HepG2 (cell line): ENCODE measurements at regions not wholly inside any gene's neighbourhood (a gene's known extent, or its start where the extent isn't known, plus 50 kb on each side); places are given as distances from the start of the nearest gene placed in this dataset.
A peak's percentile ranks its signal among the peaks of the same experiment; 100 is the strongest.

Experiments used
- PAX8 ChIP-seq: sonication (generic); formaldehyde crosslinking; IDR thresholded peaks from 2 replicates; pipeline ENCODE4 v1.8.0; 2022; ENCODE audit warnings: mild to moderate bottlenecking, missing genetic modification reagents, borderline replicate concordance
- TAF1 ChIP-seq: sonication (generic); formaldehyde crosslinking; IDR thresholded peaks from 2 replicates; pipeline ENCODE4 v1.4.0; 2020; ENCODE audit warnings: missing genetic modification reagents
- TRIM24 ChIP-seq: sonication (generic); formaldehyde crosslinking; IDR thresholded peaks from 2 replicates; pipeline ENCODE4 v1.8.0; 2022; ENCODE audit warnings: mild to moderate bottlenecking, missing genetic modification reagents
- U2AF2 ChIP-seq: fragments of 200-400 bp; formaldehyde crosslinking; IDR thresholded peaks from 2 replicates; pipeline ENCODE4 v1.6.1; 2017; ENCODE audit warnings: low read depth, mild to moderate bottlenecking, low read length
- YY1 ChIP-seq: IDR thresholded peaks from 2 replicates; pipeline ENCODE4 v1.6.1; 2011; ENCODE audit warnings: low read length, low read depth, moderate library complexity, mild to moderate bottlenecking; ENCODE audit not compliant: insufficient read depth, insufficient replicate concordance
- ZFP41 ChIP-seq: sonication (generic); formaldehyde crosslinking; IDR thresholded peaks from 2 replicates; pipeline ENCODE4 v1.4.0; 2020; ENCODE audit warnings: mild to moderate bottlenecking, missing genetic modification reagents, borderline replicate concordance
- ZNF12 ChIP-seq: sonication (generic); formaldehyde crosslinking; IDR thresholded peaks from 2 replicates; pipeline ENCODE4 v1.5.0; 2020; ENCODE audit warnings: missing genetic modification reagents
- ZNF205 ChIP-seq: IDR thresholded peaks from 2 replicates; pipeline ENCODE4 v1.6.1; 2018; ENCODE audit warnings: missing biosample characterization, missing genetic modification reagents
- ZNF549 ChIP-seq: sonication (generic); formaldehyde crosslinking; IDR thresholded peaks from 2 replicates; pipeline ENCODE4 v1.5.0; 2020; ENCODE audit warnings: missing genetic modification reagents
- ZNF652 ChIP-seq: IDR thresholded peaks from 2 replicates; pipeline ENCODE4 v1.6.1; 2016; ENCODE audit warnings: low read depth, borderline replicate concordance
- TF ChIP-seq, protein P1 (sequence below): sonication (generic); formaldehyde crosslinking; IDR thresholded peaks from 2 replicates; pipeline ENCODE4 v1.4.0; 2020; ENCODE audit warnings: mild to moderate bottlenecking, missing genetic modification reagents
- TF ChIP-seq, protein P2 (sequence below): sonication (generic); formaldehyde crosslinking; IDR thresholded peaks from 2 replicates; pipeline ENCODE4 v1.4.0; 2020; ENCODE audit warnings: missing genetic modification reagents
- TF ChIP-seq, protein P3 (sequence below): sonication (generic); formaldehyde crosslinking; IDR thresholded peaks from 2 replicates; pipeline ENCODE4 v1.4.0; 2020; ENCODE audit warnings: low read depth, mild to moderate bottlenecking, missing genetic modification reagents
- TF ChIP-seq, protein P4 (sequence below): sonication (generic); formaldehyde crosslinking; conservative IDR thresholded peaks from 2 replicates; pipeline ENCODE4 v1.4.0; 2020; ENCODE audit warnings: missing genetic modification reagents
- TF ChIP-seq, protein P5 (sequence below): sonication (generic); formaldehyde crosslinking; IDR thresholded peaks from 2 replicates; pipeline ENCODE4 v1.5.1; 2020; ENCODE audit warnings: mild to moderate bottlenecking, missing genetic modification reagents

DNA sequence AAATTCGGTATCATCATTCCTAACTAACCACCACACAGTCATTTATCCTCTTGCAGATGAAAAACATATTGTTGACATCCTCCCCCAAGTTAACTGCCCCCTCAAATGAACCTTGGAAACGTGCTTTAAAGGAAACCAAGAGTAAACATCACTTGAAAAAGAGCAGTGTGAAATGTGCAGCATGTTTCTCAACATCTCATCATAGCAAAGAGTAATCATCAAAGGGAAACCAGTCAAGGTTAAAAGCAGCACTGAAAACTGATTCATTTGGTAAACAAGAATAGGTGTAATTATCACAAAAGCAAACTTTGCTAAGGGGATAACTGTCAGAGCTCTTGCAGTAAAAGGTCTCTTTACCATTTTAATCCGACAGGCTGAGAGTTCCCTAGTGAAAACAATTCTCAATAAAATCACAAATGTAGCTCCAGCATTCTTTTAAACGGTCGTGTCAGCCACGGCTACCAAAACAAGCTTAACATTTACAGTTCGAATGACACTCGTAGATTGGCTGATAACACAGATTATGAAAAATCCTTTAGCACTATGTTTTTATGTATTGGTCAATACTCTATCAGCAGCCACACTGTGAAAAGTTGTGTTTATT, 461.0 kb downstream of the GBE1 start (continued):
- TF ChIP-seq, protein P1, sequence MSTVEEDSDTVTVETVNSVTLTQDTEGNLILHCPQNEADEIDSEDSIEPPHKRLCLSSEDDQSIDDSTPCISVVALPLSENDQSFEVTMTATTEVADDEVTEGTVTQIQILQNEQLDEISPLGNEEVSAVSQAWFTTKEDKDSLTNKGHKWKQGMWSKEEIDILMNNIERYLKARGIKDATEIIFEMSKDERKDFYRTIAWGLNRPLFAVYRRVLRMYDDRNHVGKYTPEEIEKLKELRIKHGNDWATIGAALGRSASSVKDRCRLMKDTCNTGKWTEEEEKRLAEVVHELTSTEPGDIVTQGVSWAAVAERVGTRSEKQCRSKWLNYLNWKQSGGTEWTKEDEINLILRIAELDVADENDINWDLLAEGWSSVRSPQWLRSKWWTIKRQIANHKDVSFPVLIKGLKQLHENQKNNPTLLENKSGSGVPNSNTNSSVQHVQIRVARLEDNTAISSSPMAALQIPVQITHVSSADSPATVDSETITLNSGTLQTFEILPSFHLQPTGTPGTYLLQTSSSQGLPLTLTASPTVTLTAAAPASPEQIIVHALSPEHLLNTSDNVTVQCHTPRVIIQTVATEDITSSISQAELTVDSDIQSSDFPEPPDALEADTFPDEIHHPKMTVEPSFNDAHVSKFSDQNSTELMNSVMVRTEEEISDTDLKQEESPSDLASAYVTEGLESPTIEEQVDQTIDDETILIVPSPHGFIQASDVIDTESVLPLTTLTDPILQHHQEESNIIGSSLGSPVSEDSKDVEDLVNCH (CRISPR knock-in tag), result 0 out of 2 replicates have a peak, but pooled peaks have one; percentile 56
- TF ChIP-seq, protein P2, sequence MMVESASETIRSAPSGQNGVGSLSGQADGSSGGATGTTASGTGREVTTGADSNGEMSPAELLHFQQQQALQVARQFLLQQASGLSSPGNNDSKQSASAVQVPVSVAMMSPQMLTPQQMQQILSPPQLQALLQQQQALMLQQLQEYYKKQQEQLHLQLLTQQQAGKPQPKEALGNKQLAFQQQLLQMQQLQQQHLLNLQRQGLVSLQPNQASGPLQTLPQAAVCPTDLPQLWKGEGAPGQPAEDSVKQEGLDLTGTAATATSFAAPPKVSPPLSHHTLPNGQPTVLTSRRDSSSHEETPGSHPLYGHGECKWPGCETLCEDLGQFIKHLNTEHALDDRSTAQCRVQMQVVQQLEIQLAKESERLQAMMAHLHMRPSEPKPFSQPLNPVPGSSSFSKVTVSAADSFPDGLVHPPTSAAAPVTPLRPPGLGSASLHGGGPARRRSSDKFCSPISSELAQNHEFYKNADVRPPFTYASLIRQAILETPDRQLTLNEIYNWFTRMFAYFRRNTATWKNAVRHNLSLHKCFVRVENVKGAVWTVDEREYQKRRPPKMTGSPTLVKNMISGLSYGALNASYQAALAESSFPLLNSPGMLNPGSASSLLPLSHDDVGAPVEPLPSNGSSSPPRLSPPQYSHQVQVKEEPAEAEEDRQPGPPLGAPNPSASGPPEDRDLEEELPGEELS, result peak; percentile 99
- no peak for TF ChIP-seq PAX8 (CRISPR knock-in tag)
- no peak for TF ChIP-seq TAF1
- TF ChIP-seq ZNF549 (CRISPR knock-in tag), result no peak
- peak; percentile 76 for TF ChIP-seq TRIM24
- TF ChIP-seq, protein P3, sequence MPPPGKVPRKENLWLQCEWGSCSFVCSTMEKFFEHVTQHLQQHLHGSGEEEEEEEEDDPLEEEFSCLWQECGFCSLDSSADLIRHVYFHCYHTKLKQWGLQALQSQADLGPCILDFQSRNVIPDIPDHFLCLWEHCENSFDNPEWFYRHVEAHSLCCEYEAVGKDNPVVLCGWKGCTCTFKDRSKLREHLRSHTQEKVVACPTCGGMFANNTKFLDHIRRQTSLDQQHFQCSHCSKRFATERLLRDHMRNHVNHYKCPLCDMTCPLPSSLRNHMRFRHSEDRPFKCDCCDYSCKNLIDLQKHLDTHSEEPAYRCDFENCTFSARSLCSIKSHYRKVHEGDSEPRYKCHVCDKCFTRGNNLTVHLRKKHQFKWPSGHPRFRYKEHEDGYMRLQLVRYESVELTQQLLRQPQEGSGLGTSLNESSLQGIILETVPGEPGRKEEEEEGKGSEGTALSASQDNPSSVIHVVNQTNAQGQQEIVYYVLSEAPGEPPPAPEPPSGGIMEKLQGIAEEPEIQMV (CRISPR knock-in tag), result no peak
- TF ChIP-seq, protein P4, sequence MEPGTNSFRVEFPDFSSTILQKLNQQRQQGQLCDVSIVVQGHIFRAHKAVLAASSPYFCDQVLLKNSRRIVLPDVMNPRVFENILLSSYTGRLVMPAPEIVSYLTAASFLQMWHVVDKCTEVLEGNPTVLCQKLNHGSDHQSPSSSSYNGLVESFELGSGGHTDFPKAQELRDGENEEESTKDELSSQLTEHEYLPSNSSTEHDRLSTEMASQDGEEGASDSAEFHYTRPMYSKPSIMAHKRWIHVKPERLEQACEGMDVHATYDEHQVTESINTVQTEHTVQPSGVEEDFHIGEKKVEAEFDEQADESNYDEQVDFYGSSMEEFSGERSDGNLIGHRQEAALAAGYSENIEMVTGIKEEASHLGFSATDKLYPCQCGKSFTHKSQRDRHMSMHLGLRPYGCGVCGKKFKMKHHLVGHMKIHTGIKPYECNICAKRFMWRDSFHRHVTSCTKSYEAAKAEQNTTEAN (CRISPR knock-in tag), result peak; percentile 86
- TF ChIP-seq U2AF2, result no peak
- peak; percentile 93 for TF ChIP-seq ZNF205
- TF ChIP-seq ZNF12 (CRISPR knock-in tag), result peak; percentile 69; the same call in 1 of the 2 replicates
- TF ChIP-seq ZNF652, result peak; percentile 54; the same call in 1 of the 2 replicates
- no peak for TF ChIP-seq YY1
- no peak for TF ChIP-seq ZFP41 (CRISPR knock-in tag)
- TF ChIP-seq, protein P5, sequence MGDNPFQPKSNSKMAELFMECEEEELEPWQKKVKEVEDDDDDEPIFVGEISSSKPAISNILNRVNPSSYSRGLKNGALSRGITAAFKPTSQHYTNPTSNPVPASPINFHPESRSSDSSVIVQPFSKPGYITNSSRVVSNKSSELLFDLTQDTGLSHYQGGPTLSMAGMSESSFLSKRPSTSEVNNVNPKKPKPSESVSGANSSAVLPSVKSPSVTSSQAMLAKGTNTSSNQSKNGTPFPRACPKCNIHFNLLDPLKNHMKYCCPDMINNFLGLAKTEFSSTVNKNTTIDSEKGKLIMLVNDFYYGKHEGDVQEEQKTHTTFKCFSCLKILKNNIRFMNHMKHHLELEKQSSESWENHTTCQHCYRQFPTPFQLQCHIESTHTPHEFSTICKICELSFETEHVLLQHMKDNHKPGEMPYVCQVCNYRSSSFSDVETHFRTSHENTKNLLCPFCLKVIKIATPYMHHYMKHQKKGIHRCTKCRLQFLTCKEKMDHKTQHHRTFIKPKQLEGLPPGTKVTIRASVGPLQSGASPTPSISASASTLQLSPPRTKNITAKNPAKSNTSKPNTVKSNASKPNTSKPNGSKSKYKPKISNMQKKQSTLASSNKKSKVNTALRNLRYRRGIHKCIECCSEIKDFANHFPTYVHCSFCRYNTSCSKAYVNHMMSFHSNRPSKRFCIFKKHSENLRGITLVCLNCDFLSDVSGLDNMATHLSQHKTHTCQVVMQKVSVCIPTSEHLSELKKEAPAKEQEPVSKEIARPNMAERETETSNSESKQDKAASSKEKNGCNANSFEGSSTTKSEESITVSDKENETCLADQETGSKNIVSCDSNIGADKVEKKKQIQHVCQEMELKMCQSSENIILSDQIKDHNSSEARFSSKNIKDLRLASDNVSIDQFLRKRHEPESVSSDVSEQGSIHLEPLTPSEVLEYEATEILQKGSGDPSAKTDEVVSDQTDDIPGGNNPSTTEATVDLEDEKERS, result peak; percentile 89
